ENCODE measurements at regions not wholly inside any gene's neighbourhood (a gene's known extent, or its start where the extent isn't known, plus 50 kb on each side); places are given as distances from the start of the nearest gene placed in this dataset.

GRCh38 chr11:33457948-33458347 lies 200.8 kb downstream of the HIPK3 start:
- Histone ChIP-seq H3K27ac (ENCODE audit: insufficient read depth in 1 of 2, low read depth in 1 of 2, low read length in 2 of 2, poor library complexity in 1 of 2, severe bottlenecking in 2 of 2) (no peak overlapping the region), H3K4me1 (ENCODE audit: control extremely low read depth in 1 of 4, control insufficient read depth in 4 of 4, insufficient read depth in 4 of 4, low read length in 3 of 4) (no peaks in the 10 kb centered on the region), H3K27me3 (replicated peaks in 2 of 5; ENCODE audit: control insufficient read depth in 4 of 5, insufficient read depth in 5 of 5, low read length in 4 of 5) (peaks cover 0 to 4% (median 2%) of the 10 kb centered on the region in 5 experiments), H3K4me3 (ENCODE audit: control insufficient read depth in 1 of 7, extremely low read depth in 1 of 7, insufficient read depth in 4 of 7, low read depth in 2 of 7, low read length in 6 of 7) (no peak overlapping the region), H3K9me3 (ENCODE audit: control extremely low read depth in 1 of 5, control insufficient read depth in 4 of 5, insufficient read depth in 2 of 5, low read depth in 1 of 5, low read length in 4 of 5) (no peaks in the 10 kb centered on the region), H3K36me3 (ENCODE audit: control insufficient read depth in 4 of 4, insufficient read depth in 4 of 4, low read length in 3 of 4) (no peaks in the 10 kb centered on the region)
- CTCF ChIA-PET: no interaction called here
- POLR2A ChIA-PET: no interaction called here
- DNase-seq: no peak
- 93% methylated on average over 2 of the region's 5 CpGs for WGBS (ENCODE audit: insufficient coverage)

- Histone ChIP-seq H3K36me3 (ENCODE audit: control insufficient read depth in 4 of 4, insufficient read depth in 4 of 4, low read length in 3 of 4) (no peaks in the 10 kb centered on the region), H3K27me3 (replicated peaks in 2 of 5; ENCODE audit: control insufficient read depth in 4 of 5, insufficient read depth in 5 of 5, low read length in 4 of 5) (peaks cover 0 to 5% (median 0%) of the 10 kb centered on the region in 5 experiments), H3K4me3 (ENCODE audit: control insufficient read depth in 1 of 7, extremely low read depth in 1 of 7, insufficient read depth in 4 of 7, low read depth in 2 of 7, low read length in 6 of 7) (no peak overlapping the region), H3K4me1 (ENCODE audit: control extremely low read depth in 1 of 4, control insufficient read depth in 4 of 4, insufficient read depth in 4 of 4, low read length in 3 of 4) (no peaks in the 10 kb centered on the region), H3K27ac (ENCODE audit: insufficient read depth in 1 of 2, low read depth in 1 of 2, low read length in 2 of 2, poor library complexity in 1 of 2, severe bottlenecking in 2 of 2) (no peak overlapping the region), H3K9me3 (ENCODE audit: control extremely low read depth in 1 of 5, control insufficient read depth in 4 of 5, insufficient read depth in 2 of 5, low read depth in 1 of 5, low read length in 4 of 5) (no peaks in the 10 kb centered on the region)
- no peak for DNase-seq
- POLR2A ChIA-PET: no interaction called here
- WGBS (ENCODE audit: insufficient coverage): 86% methylated on average over 1 of the region's 4 CpGs
- CTCF ChIA-PET: no interaction called here
These were observed 198.8 kb downstream of the HIPK3 start for GRCh38 chr11:33455867-33456463.

- ChIA-PET POLR2A (no interaction called here), CTCF (no interaction called here)
- Histone ChIP-seq H3K36me3 (ENCODE audit: control insufficient read depth in 4 of 4, insufficient read depth in 4 of 4, low read length in 3 of 4) (no peaks in the 10 kb centered on the region), H3K4me1 (ENCODE audit: control extremely low read depth in 1 of 4, control insufficient read depth in 4 of 4, insufficient read depth in 4 of 4, low read length in 3 of 4) (no peaks in the 10 kb centered on the region), H3K27me3 (replicated peaks in 2 of 5; ENCODE audit: control insufficient read depth in 4 of 5, insufficient read depth in 5 of 5, low read length in 4 of 5) (peaks cover 0 to 8% (median 0%) of the 10 kb centered on the region in 5 experiments), H3K27ac (ENCODE audit: insufficient read depth in 1 of 2, low read depth in 1 of 2, low read length in 2 of 2, poor library complexity in 1 of 2, severe bottlenecking in 2 of 2) (no peak overlapping the region), H3K9me3 (ENCODE audit: control extremely low read depth in 1 of 5, control insufficient read depth in 4 of 5, insufficient read depth in 2 of 5, low read depth in 1 of 5, low read length in 4 of 5) (no peaks in the 10 kb centered on the region), H3K4me3 (ENCODE audit: control insufficient read depth in 1 of 7, extremely low read depth in 1 of 7, insufficient read depth in 4 of 7, low read depth in 2 of 7, low read length in 6 of 7) (no peak overlapping the region)
- WGBS (ENCODE audit: insufficient coverage): no CpG with 5 or more reads among the region's 1 CpG
- DNase-seq: no peak
These were observed 197.1 kb downstream of the HIPK3 start for GRCh38 chr11:33454264-33454663.

GRCh38 chr11:33452836-33453624 lies 195.8 kb downstream of the HIPK3 start:
- POLR2A ChIA-PET: no interaction called here
- no peak overlapping the region for H3K27ac ChIP-seq (ENCODE audit: insufficient read depth in 1 of 2, low read depth in 1 of 2, low read length in 2 of 2, poor library complexity in 1 of 2, severe bottlenecking in 2 of 2)
- no peaks in the 10 kb centered on the region for H3K9me3 ChIP-seq (ENCODE audit: control extremely low read depth in 1 of 5, control insufficient read depth in 4 of 5, insufficient read depth in 2 of 5, low read depth in 1 of 5, low read length in 4 of 5)
- no peak overlapping the region for H3K4me3 ChIP-seq (ENCODE audit: control insufficient read depth in 1 of 7, extremely low read depth in 1 of 7, insufficient read depth in 4 of 7, low read depth in 2 of 7, low read length in 6 of 7)
- CTCF ChIA-PET: no interaction called here
- peaks cover 0 to 8% (median 0%) of the 10 kb centered on the region in 5 experiments for H3K27me3 ChIP-seq (replicated peaks in 2 of 5; ENCODE audit: control insufficient read depth in 4 of 5, insufficient read depth in 5 of 5, low read length in 4 of 5)
- no peak for DNase-seq
- H3K36me3 ChIP-seq (ENCODE audit: control insufficient read depth in 4 of 4, insufficient read depth in 4 of 4, low read length in 3 of 4): no peaks in the 10 kb centered on the region
- WGBS (ENCODE audit: insufficient coverage): 90% methylated on average over 3 of the region's 3 CpGs
- no peaks in the 10 kb centered on the region for H3K4me1 ChIP-seq (ENCODE audit: control extremely low read depth in 1 of 4, control insufficient read depth in 4 of 4, insufficient read depth in 4 of 4, low read length in 3 of 4)

- DNase-seq: no peak
- no CpG with 5 or more reads among the region's 2 CpGs for WGBS (ENCODE audit: insufficient coverage)
- Histone ChIP-seq H3K4me3 (ENCODE audit: control insufficient read depth in 1 of 7, extremely low read depth in 1 of 7, insufficient read depth in 4 of 7, low read depth in 2 of 7, low read length in 6 of 7) (no peak overlapping the region), H3K9me3 (ENCODE audit: control extremely low read depth in 1 of 5, control insufficient read depth in 4 of 5, insufficient read depth in 2 of 5, low read depth in 1 of 5, low read length in 4 of 5) (no peaks in the 10 kb centered on the region), H3K4me1 (ENCODE audit: control extremely low read depth in 1 of 4, control insufficient read depth in 4 of 4, insufficient read depth in 4 of 4, low read length in 3 of 4) (no peaks in the 10 kb centered on the region), H3K27ac (ENCODE audit: insufficient read depth in 1 of 2, low read depth in 1 of 2, low read length in 2 of 2, poor library complexity in 1 of 2, severe bottlenecking in 2 of 2) (no peak overlapping the region), H3K27me3 (replicated peaks in 2 of 5; ENCODE audit: control insufficient read depth in 4 of 5, insufficient read depth in 5 of 5, low read length in 4 of 5) (peaks cover 0 to 10% (median 0%) of the 10 kb centered on the region in 5 experiments), H3K36me3 (ENCODE audit: control insufficient read depth in 4 of 4, insufficient read depth in 4 of 4, low read length in 3 of 4) (no peaks in the 10 kb centered on the region)
- CTCF ChIA-PET: no interaction called here
- POLR2A ChIA-PET: interaction anchor here (0.6 kb wide), 1 partner anchor 14 kb away, joined by 3 read pairs; no protein-coding TSS in a partner anchor
These were observed 194.2 kb downstream of the HIPK3 start for GRCh38 chr11:33451364-33451763.

GRCh38 chr11:33449798-33450197 lies 192.6 kb downstream of the HIPK3 start:
- Histone ChIP-seq H3K9me3 (ENCODE audit: control extremely low read depth in 1 of 5, control insufficient read depth in 4 of 5, insufficient read depth in 2 of 5, low read depth in 1 of 5, low read length in 4 of 5) (no peaks in the 10 kb centered on the region), H3K27ac (ENCODE audit: insufficient read depth in 1 of 2, low read depth in 1 of 2, low read length in 2 of 2, poor library complexity in 1 of 2, severe bottlenecking in 2 of 2) (no peak overlapping the region), H3K27me3 (replicated peaks in 2 of 5; ENCODE audit: control insufficient read depth in 4 of 5, insufficient read depth in 5 of 5, low read length in 4 of 5) (peaks cover 0 to 12% (median 0%) of the 10 kb centered on the region in 5 experiments), H3K36me3 (ENCODE audit: control insufficient read depth in 4 of 4, insufficient read depth in 4 of 4, low read length in 3 of 4) (no peaks in the 10 kb centered on the region), H3K4me3 (ENCODE audit: control insufficient read depth in 1 of 7, extremely low read depth in 1 of 7, insufficient read depth in 4 of 7, low read depth in 2 of 7, low read length in 6 of 7) (no peak overlapping the region), H3K4me1 (ENCODE audit: control extremely low read depth in 1 of 4, control insufficient read depth in 4 of 4, insufficient read depth in 4 of 4, low read length in 3 of 4) (no peaks in the 10 kb centered on the region)
- CTCF ChIA-PET: no interaction called here
- WGBS (ENCODE audit: insufficient coverage): 100% methylated on average over 3 of the region's 3 CpGs
- no peak for DNase-seq
- POLR2A ChIA-PET: no interaction called here

- Histone ChIP-seq H3K27me3 (replicated peaks in 2 of 5; ENCODE audit: control insufficient read depth in 4 of 5, insufficient read depth in 5 of 5, low read length in 4 of 5) (peaks cover 0 to 12% (median 0%) of the 10 kb centered on the region in 5 experiments), H3K36me3 (ENCODE audit: control insufficient read depth in 4 of 4, insufficient read depth in 4 of 4, low read length in 3 of 4) (no peaks in the 10 kb centered on the region), H3K9me3 (ENCODE audit: control extremely low read depth in 1 of 5, control insufficient read depth in 4 of 5, insufficient read depth in 2 of 5, low read depth in 1 of 5, low read length in 4 of 5) (no peaks in the 10 kb centered on the region), H3K4me1 (ENCODE audit: control extremely low read depth in 1 of 4, control insufficient read depth in 4 of 4, insufficient read depth in 4 of 4, low read length in 3 of 4) (no peaks in the 10 kb centered on the region), H3K27ac (ENCODE audit: insufficient read depth in 1 of 2, low read depth in 1 of 2, low read length in 2 of 2, poor library complexity in 1 of 2, severe bottlenecking in 2 of 2) (no peak overlapping the region), H3K4me3 (ENCODE audit: control insufficient read depth in 1 of 7, extremely low read depth in 1 of 7, insufficient read depth in 4 of 7, low read depth in 2 of 7, low read length in 6 of 7) (no peak overlapping the region)
- POLR2A ChIA-PET: no interaction called here
- CTCF ChIA-PET: no interaction called here
- DNase-seq: no peak
- WGBS (ENCODE audit: insufficient coverage): 94% methylated on average over 5 of the region's 5 CpGs
These were observed 191.4 kb downstream of the HIPK3 start for GRCh38 chr11:33448461-33449130.
